Skeletal muscle tissue (tissue), 3 donors: ENCODE measurements at regions not wholly inside any gene's neighbourhood (a gene's known extent, or its start where the extent isn't known, plus 50 kb on each side); places are given as distances from the start of the nearest gene placed in this dataset.

Experiments
- H3K27ac ChIP-seq: one replicate; pipeline ENCODE4 v1.7.0; 2013; ENCODE audit warnings: mild to moderate bottlenecking, low read depth, low read length, inconsistent platforms
- H3K27me3 ChIP-seq, 3 donors: one replicate each; pipeline ENCODE4 v1.7.0; 2013; ENCODE audit warnings: low read length in 3 of 3; ENCODE audit not compliant: control insufficient read depth in 3 of 3, insufficient read depth in 3 of 3
- H3K36me3 ChIP-seq, 3 donors: one replicate each; pipeline ENCODE4 v1.7.0; 2013; ENCODE audit warnings: low read length in 3 of 3; ENCODE audit not compliant: control insufficient read depth in 3 of 3, insufficient read depth in 3 of 3
- H3K4me1 ChIP-seq, 3 donors: one replicate each; pipeline ENCODE4 v1.7.0; 2013; ENCODE audit warnings: low read length in 3 of 3, mild to moderate bottlenecking in 3 of 3; ENCODE audit not compliant: control insufficient read depth in 3 of 3, insufficient read depth in 3 of 3
- H3K4me3 ChIP-seq, 3 donors: one replicate each; pipeline ENCODE4 v1.7.0; 2013; ENCODE audit warnings: low read length in 3 of 3
- H3K9ac ChIP-seq, 3 donors: one replicate each; pipeline ENCODE4 v1.7.0; 2013; ENCODE audit warnings: low read length in 3 of 3, mild to moderate bottlenecking in 3 of 3, moderate library complexity in 2 of 3, low read depth in 1 of 3
- H3K9me3 ChIP-seq, 3 donors: one replicate each; pipeline ENCODE4 v1.7.0; 2013; ENCODE audit warnings: low read length in 3 of 3; ENCODE audit not compliant: control insufficient read depth in 3 of 3
- donor health status: Osteomylitis.

GRCh38 chr10:64011912-64012714 is 490.9 kb downstream of the REEP3 start:
- Histone ChIP-seq H3K4me3 (no peak overlapping the region), H3K4me1 (no peaks in the 10 kb centered on the region), H3K27me3 (no peaks in the 10 kb centered on the region), H3K9me3 (no peaks in the 10 kb centered on the region), H3K9ac (no peak overlapping the region), H3K27ac (no peak overlapping the region), H3K36me3 (no peaks in the 10 kb centered on the region)

- Histone ChIP-seq H3K4me1 (no peaks in the 10 kb centered on the region), H3K27ac (no peak overlapping the region), H3K27me3 (no peaks in the 10 kb centered on the region), H3K9me3 (no peaks in the 10 kb centered on the region), H3K9ac (no peak overlapping the region), H3K36me3 (no peaks in the 10 kb centered on the region), H3K4me3 (no peak overlapping the region)
Measured at GRCh38 chr10:64014281-64014680, 493.1 kb downstream of the REEP3 start.

GRCh38 chr10:64023926-64024470 is 502.8 kb downstream of the REEP3 start:
- Histone ChIP-seq H3K27me3 (no peaks in the 10 kb centered on the region), H3K36me3 (no peaks in the 10 kb centered on the region), H3K9ac (no peak overlapping the region), H3K4me1 (no peaks in the 10 kb centered on the region), H3K4me3 (no peak overlapping the region), H3K9me3 (no peaks in the 10 kb centered on the region), H3K27ac (no peak overlapping the region)

- Histone ChIP-seq H3K27me3 (peaks cover 0 to 13% (median 0%) of the 10 kb centered on the region in 3 donors), H3K36me3 (no peaks in the 10 kb centered on the region), H3K4me1 (peaks cover 3 to 12% (median 7%) of the 10 kb centered on the region in 3 donors), H3K9me3 (no peaks in the 10 kb centered on the region), H3K9ac (no peak overlapping the region), H3K4me3 (no peak overlapping the region), H3K27ac (no peak overlapping the region)
Measured at GRCh38 chr10:64033711-64034110, 512.5 kb downstream of the REEP3 start.

GRCh38 chr10:64036321-64036930 is 515.2 kb downstream of the REEP3 start:
- Histone ChIP-seq H3K36me3 (no peaks in the 10 kb centered on the region), H3K9ac (no peak overlapping the region), H3K27me3 (peaks cover 0 to 17% (median 0%) of the 10 kb centered on the region in 3 donors), H3K9me3 (no peaks in the 10 kb centered on the region), H3K27ac (no peak overlapping the region), H3K4me3 (peak overlapping the region in 1 of 3 donors; percentile 1), H3K4me1 (peaks cover 6 to 12% (median 12%) of the 10 kb centered on the region in 3 donors)

- Histone ChIP-seq H3K9ac (no peak overlapping the region), H3K36me3 (no peaks in the 10 kb centered on the region), H3K9me3 (no peaks in the 10 kb centered on the region), H3K27ac (no peak overlapping the region), H3K27me3 (peaks cover 0 to 17% (median 0%) of the 10 kb centered on the region in 3 donors), H3K4me1 (peaks cover 7 to 12% (median 12%) of the 10 kb centered on the region in 3 donors), H3K4me3 (no peak overlapping the region)
Measured at GRCh38 chr10:64037071-64037661, 516.0 kb downstream of the REEP3 start.

- Histone ChIP-seq H3K4me1 (peaks cover 7 to 12% (median 12%) of the 10 kb centered on the region in 3 donors), H3K27ac (no peak overlapping the region), H3K9ac (no peak overlapping the region), H3K27me3 (peaks cover 0 to 17% (median 0%) of the 10 kb centered on the region in 3 donors), H3K36me3 (no peaks in the 10 kb centered on the region), H3K9me3 (no peaks in the 10 kb centered on the region), H3K4me3 (no peak overlapping the region)
Measured at GRCh38 chr10:64038107-64038506, 516.9 kb downstream of the REEP3 start.

- Histone ChIP-seq H3K36me3 (no peaks in the 10 kb centered on the region), H3K4me3 (no peak overlapping the region), H3K27me3 (peaks cover 0 to 17% (median 0%) of the 10 kb centered on the region in 3 donors), H3K4me1 (peaks cover 7 to 12% (median 12%) of the 10 kb centered on the region in 3 donors), H3K9me3 (no peaks in the 10 kb centered on the region), H3K27ac (no peak overlapping the region), H3K9ac (no peak overlapping the region)
Measured at GRCh38 chr10:64039198-64039597, 518.0 kb downstream of the REEP3 start.

GRCh38 chr10:64040781-64041180 is 519.6 kb downstream of the REEP3 start:
- peak overlapping the region in 1 of 3 donors; percentile 59 for H3K4me3 ChIP-seq
- peaks cover 7 to 12% (median 12%) of the 10 kb centered on the region in 3 donors for H3K4me1 ChIP-seq
- H3K9ac ChIP-seq: peak overlapping the region in 1 of 3 donors; percentile 3
- no peaks in the 10 kb centered on the region for H3K9me3 ChIP-seq
- no peaks in the 10 kb centered on the region for H3K36me3 ChIP-seq
- H3K27me3 ChIP-seq: peaks cover 0 to 17% (median 0%) of the 10 kb centered on the region in 3 donors
- H3K27ac ChIP-seq: no peak overlapping the region
